Upper lobe of left lung (tissue), 6 donors: ENCODE measurements at regions not wholly inside any gene's neighbourhood (a gene's known extent, or its start where the extent isn't known, plus 50 kb on each side); places are given as distances from the start of the nearest gene placed in this dataset.

Source experiments
- ATAC-seq, 2 donors: fragments of 200-7000 bp; cut with Tn5 transposase; one replicate each; pipeline ENCODE4 v1.9.1; 2022; ENCODE audit warnings: mild to moderate bottlenecking in 2 of 2, moderate library complexity in 2 of 2; ENCODE audit not compliant: low FRiP score in 2 of 2
- DNase-seq, 2 donors: peaks; one replicate each; pipeline ENCODE4 v3.0.0-alpha.2; 2019 to 2020
- H3K27ac ChIP-seq, 4 donors: fragments of 200-600 bp; sonication (generic); one replicate each; pipeline ENCODE4 v1.5.1; 2016 to 2019
- H3K27me3 ChIP-seq, 4 donors: fragments of 200-600 bp; sonication (generic); one replicate each; pipeline ENCODE4 v1.5.1; 2017 to 2019
- H3K36me3 ChIP-seq, 4 donors: fragments of 200-600 bp; sonication (generic); one replicate each; pipeline ENCODE4 v1.5.1; 2016 to 2019
- H3K4me1 ChIP-seq, 4 donors: fragments of 200-600 bp; sonication (generic); one replicate each; pipeline ENCODE4 v1.5.1; 2018 to 2019
- H3K4me3 ChIP-seq, 4 donors: fragments of 200-600 bp; sonication (generic); one replicate each; pipeline ENCODE4 v1.5.1; 2017 to 2019; ENCODE audit warnings: mild to moderate bottlenecking in 2 of 4, moderate library complexity in 1 of 4
- H3K9me3 ChIP-seq, 4 donors: fragments of 200-600 bp; sonication (generic); one replicate each; pipeline ENCODE4 v1.5.1; 2018 to 2019
- EP300 ChIP-seq, 4 donors: sonication (generic); formaldehyde crosslinking; IDR thresholded peaks; one replicate each; pipeline ENCODE4 v1.5.1; 2017; ENCODE audit warnings: antibody characterized with exemption in 4 of 4, control low read depth in 2 of 4
- POLR2A ChIP-seq, 4 donors: fragments of 450-650 bp; IDR thresholded peaks; one replicate each; pipeline ENCODE4 v1.5.1; 2016 to 2017; ENCODE audit warnings: antibody characterized with exemption in 4 of 4, mild to moderate bottlenecking in 2 of 4
- POLR2AphosphoS5 ChIP-seq, 2 donors: sonication (generic); formaldehyde crosslinking; IDR thresholded peaks; one replicate each; pipeline ENCODE4 v1.5.1; 2017; ENCODE audit warnings: antibody characterized with exemption in 2 of 2
- WGBS, 2 donors: methylation state at CpG; one replicate each; pipeline ENCODE4 v1.1.5; 2017 to 2018; 5-methylcytosine and 5-hydroxymethylcytosine counted together
- TF ChIP-seq, protein P1 (sequence below), 6 experiments: fragments of 450-650 bp in 4 of 6; fragments of 200-600 bp in 2 of 6; sonication (generic) in 2 of 6; IDR thresholded peaks; one replicate each; pipeline ENCODE4 v1.5.1; 2016 to 2019; ENCODE audit warnings: antibody characterized with exemption in 6 of 6
- donor health status: DM: no; HTN: no; CAD: no; lungs with moderate emphysema.
- donor health status: DM: no; HTN: yes; CAD: no; lungs with severe emphysema.

DNA sequence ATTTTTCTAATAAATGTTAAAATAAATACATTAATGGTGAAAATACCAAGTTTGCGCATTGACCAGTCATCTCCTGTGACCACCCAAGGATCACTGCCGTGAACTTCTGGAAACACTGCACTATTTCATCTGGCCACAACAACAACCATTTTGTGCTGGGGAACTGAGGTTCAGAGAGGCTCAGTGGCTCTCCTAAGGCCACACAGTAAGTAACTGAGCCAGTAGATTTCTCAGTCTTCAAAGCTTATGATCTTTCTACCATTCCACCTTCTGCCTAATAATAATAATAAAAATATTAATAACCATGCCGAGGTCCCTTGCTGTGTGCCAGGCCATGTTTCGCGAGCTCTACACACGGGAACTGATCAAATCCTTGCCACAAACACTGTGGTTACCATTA lies 182.0 kb downstream of the IRF8 start:
- Histone ChIP-seq H3K27me3 (no peaks in the 10 kb centered on the region), H3K27ac (no peak overlapping the region)
- WGBS, 2 donors, result 88 to 93% methylated on average over 6 of the region's 6 CpGs

DNA sequence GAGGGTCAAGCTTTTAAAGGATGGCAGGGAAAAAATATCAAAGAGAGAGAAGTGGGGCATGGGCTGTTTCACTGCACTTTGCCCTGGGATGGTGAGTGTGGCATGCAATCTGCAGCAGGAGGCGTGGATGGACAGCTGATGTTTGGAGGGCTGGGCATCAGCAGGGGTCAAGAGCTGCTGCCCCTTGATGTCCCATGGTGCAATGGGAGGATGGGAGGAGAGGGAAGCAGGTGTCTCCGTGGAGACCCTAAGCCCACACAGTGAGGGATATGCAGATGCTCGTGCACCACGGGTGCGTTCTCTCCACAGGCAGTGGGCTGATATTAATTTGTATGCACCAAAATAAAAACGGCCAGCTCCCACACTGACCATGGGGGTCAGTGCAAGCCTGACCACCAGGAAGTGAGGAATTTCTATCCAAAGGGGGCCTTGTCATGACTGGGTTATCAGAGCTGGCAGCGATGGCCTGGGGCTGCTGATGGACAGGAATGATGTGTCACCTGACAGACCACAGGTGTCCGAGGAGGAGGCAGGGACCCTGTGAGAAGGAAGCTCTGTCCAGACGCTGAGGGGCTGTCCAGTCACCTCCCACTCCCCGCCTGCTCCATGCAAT lies 183.6 kb downstream of the IRF8 start:
- ATAC-seq (no peak), DNase-seq (no peak)
- Histone ChIP-seq H3K4me3 (no peak overlapping the region), H3K4me1 (peaks cover 0 to 18% (median 16%) of the 10 kb centered on the region in 4 donors), H3K27ac (peak overlapping the region in 1 of 4 donors; percentile 53), H3K9me3 (no peaks in the 10 kb centered on the region), H3K27me3 (no peaks in the 10 kb centered on the region), H3K36me3 (no peaks in the 10 kb centered on the region)
- WGBS, 2 donors, result 45% methylated on average over 10 of the region's 10 CpGs
- no peak for TF ChIP-seq POLR2A (IDR thresholded peaks at IDR 0.05)
- no peak for TF ChIP-seq POLR2AphosphoS5 (IDR thresholded peaks at IDR 0.05)
- no peak for TF ChIP-seq EP300 (IDR thresholded peaks at IDR 0.05)
- TF ChIP-seq, protein P1, sequence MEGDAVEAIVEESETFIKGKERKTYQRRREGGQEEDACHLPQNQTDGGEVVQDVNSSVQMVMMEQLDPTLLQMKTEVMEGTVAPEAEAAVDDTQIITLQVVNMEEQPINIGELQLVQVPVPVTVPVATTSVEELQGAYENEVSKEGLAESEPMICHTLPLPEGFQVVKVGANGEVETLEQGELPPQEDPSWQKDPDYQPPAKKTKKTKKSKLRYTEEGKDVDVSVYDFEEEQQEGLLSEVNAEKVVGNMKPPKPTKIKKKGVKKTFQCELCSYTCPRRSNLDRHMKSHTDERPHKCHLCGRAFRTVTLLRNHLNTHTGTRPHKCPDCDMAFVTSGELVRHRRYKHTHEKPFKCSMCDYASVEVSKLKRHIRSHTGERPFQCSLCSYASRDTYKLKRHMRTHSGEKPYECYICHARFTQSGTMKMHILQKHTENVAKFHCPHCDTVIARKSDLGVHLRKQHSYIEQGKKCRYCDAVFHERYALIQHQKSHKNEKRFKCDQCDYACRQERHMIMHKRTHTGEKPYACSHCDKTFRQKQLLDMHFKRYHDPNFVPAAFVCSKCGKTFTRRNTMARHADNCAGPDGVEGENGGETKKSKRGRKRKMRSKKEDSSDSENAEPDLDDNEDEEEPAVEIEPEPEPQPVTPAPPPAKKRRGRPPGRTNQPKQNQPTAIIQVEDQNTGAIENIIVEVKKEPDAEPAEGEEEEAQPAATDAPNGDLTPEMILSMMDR (IDR thresholded peaks at IDR 0.05), result no peak

More for the DNA sequence above, 182.0 kb downstream of the IRF8 start:
- H3K9me3 ChIP-seq, result no peaks in the 10 kb centered on the region
- no peak overlapping the region for H3K4me3 ChIP-seq
- ATAC-seq, result no peak
- no peak for TF ChIP-seq POLR2AphosphoS5 (IDR thresholded peaks at IDR 0.05)
- no peak for TF ChIP-seq POLR2A (IDR thresholded peaks at IDR 0.05)
- no peak for TF ChIP-seq EP300 (IDR thresholded peaks at IDR 0.05)
- TF ChIP-seq, protein P1 (IDR thresholded peaks at IDR 0.05), result no peak
- peaks cover 0 to 20% (median 10%) of the 10 kb centered on the region in 4 donors for H3K4me1 ChIP-seq
- no peaks in the 10 kb centered on the region for H3K36me3 ChIP-seq
- no peak for DNase-seq

DNA sequence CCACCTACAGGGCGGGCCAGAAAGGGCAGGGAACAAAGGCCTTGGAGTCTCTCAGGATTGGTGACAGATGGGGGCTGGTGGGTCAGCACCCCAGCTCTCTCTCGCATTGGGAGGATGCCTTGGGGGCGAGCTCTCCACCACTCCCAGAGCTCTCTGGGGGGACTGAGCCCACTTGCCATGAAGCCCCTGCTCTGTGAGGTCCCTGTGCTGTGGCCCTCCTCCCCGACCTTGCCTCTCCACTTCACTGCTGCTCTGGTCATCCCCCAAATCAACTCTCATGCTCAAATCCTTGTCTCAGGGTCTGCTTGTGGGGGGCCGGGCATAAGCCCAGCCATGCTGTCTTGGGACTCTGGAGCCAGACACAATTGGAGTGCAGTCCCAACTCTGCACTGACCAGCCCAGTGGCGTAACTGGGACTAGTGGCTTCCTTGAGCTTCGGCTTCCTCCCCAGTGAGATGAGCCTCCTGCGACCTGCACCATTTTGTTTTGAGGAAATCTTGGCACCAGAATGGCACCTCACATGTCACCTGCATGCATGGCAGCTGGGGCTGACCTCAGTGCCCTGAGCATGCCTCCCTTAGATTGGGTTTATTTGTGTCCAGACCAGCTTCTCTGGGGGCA lies 184.5 kb downstream of the IRF8 start:
- Histone ChIP-seq H3K27me3 (no peaks in the 10 kb centered on the region), H3K36me3 (no peaks in the 10 kb centered on the region), H3K4me3 (no peak overlapping the region), H3K4me1 (peaks cover 0 to 14% (median 12%) of the 10 kb centered on the region in 4 donors), H3K27ac (peak overlapping the region in 1 of 4 donors; percentile 53), H3K9me3 (no peaks in the 10 kb centered on the region)
- TF ChIP-seq POLR2A (IDR thresholded peaks at IDR 0.05), result no peak
- TF ChIP-seq EP300 (IDR thresholded peaks at IDR 0.05), result no peak
- no peak for TF ChIP-seq POLR2AphosphoS5 (IDR thresholded peaks at IDR 0.05)
- TF ChIP-seq, protein P1 (IDR thresholded peaks at IDR 0.05), result no peak
- no peak for DNase-seq
- no peak for ATAC-seq
- WGBS, 2 donors, result 68 to 74% methylated on average over 4 to 8 of the region's 8 CpGs

DNA sequence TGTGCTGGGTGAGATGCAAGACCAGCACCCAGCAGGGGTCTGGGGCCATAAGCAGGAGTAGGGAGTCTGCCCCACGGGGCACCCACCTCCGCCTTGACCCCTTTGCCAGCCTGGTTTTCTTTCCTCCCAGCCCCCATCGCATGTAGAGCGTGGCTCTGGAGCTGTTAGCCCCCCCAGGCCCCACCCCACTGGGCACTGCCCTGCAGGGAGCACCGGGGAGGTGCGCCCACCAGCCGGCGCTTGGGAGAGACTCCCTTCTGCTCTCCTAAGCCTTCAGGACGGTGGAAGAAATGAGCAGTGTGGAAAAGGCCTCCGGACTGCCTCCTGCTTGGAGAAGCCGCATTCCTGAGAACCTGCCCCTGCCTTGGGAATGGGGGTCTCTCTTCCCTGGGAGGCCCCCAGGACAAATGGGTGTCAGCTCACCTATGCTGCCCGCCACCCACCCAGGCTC lies 186.2 kb downstream of the IRF8 start:
- WGBS, 2 donors, result 88 to 100% methylated on average over 2 to 12 of the region's 12 CpGs
- H3K4me1 ChIP-seq, result peaks cover 7 to 26% (median 22%) of the 10 kb centered on the region in 4 donors
- H3K36me3 ChIP-seq, result no peaks in the 10 kb centered on the region
- no peaks in the 10 kb centered on the region for H3K27me3 ChIP-seq
- H3K27ac ChIP-seq, result peak overlapping the region in 2 of 4 donors; percentile 74 to 79
- TF ChIP-seq POLR2AphosphoS5 (IDR thresholded peaks at IDR 0.05) (no peak), POLR2A (IDR thresholded peaks at IDR 0.05) (no peak), EP300 (IDR thresholded peaks at IDR 0.05) (no peak)
- TF ChIP-seq, protein P1 (IDR thresholded peaks at IDR 0.05), result no peak
- no peak overlapping the region for H3K4me3 ChIP-seq
- no peak for ATAC-seq
- no peaks in the 10 kb centered on the region for H3K9me3 ChIP-seq
- no peak for DNase-seq
